ENCODE measurements at regions not wholly inside any gene's neighbourhood (a gene's known extent, or its start where the extent isn't known, plus 50 kb on each side); places are given as distances from the start of the nearest gene placed in this dataset.

GRCh38 chr15:98541519-98541918 lies 106.8 kb upstream of the IGF1R start:
- TF ChIP-seq, protein P1, sequence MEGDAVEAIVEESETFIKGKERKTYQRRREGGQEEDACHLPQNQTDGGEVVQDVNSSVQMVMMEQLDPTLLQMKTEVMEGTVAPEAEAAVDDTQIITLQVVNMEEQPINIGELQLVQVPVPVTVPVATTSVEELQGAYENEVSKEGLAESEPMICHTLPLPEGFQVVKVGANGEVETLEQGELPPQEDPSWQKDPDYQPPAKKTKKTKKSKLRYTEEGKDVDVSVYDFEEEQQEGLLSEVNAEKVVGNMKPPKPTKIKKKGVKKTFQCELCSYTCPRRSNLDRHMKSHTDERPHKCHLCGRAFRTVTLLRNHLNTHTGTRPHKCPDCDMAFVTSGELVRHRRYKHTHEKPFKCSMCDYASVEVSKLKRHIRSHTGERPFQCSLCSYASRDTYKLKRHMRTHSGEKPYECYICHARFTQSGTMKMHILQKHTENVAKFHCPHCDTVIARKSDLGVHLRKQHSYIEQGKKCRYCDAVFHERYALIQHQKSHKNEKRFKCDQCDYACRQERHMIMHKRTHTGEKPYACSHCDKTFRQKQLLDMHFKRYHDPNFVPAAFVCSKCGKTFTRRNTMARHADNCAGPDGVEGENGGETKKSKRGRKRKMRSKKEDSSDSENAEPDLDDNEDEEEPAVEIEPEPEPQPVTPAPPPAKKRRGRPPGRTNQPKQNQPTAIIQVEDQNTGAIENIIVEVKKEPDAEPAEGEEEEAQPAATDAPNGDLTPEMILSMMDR (IDR thresholded peaks at IDR 0.05; ENCODE audit: extremely low read depth in 1 of 2, insufficient read depth in 1 of 2, low read depth in 1 of 2, low read length in 2 of 2): no peak
- no peak for TF ChIP-seq POLR2AphosphoS5 (IDR thresholded peaks at IDR 0.05; ENCODE audit: insufficient read depth, low read depth, low read length)
